Breast epithelium (tissue), 3 donors: ENCODE measurements at regions not wholly inside any gene's neighbourhood (a gene's known extent, or its start where the extent isn't known, plus 50 kb on each side); places are given as distances from the start of the nearest gene placed in this dataset.

Source experiments
- POLR2AphosphoS5 ChIP-seq, 3 donors: sonication (generic); formaldehyde crosslinking; IDR thresholded peaks; one replicate each; pipeline ENCODE4 v1.6.1; 2017; ENCODE audit warnings: antibody characterized with exemption in 3 of 3
- TF ChIP-seq, protein P1 (sequence below), 3 donors: fragments of 450-650 bp; IDR thresholded peaks; one replicate each; pipeline ENCODE4 v1.5.1; 2016 to 2017; ENCODE audit warnings: antibody characterized with exemption in 3 of 3, mild to moderate bottlenecking in 3 of 3, moderate library complexity in 3 of 3

DNA sequence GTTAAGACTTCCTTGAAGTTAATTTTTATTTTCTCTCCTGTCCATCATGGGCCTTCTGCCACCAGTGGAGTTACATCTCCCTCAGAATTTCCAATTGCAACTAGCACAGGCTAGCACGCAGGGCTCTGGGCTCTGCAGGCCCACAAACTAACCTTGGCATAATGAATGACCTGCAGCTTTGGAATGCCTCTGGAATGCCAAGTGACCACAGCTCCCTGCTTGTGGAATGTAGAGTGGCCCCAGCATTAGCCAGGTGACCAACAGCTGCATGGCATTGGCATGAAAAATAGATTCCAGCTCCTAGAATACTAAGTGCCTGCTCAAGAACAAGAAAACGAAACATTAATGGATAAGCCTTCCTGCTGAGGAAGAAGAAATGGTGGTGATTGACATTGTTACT is 726.1 kb downstream of the BRINP1 start:
- TF ChIP-seq, protein P1, sequence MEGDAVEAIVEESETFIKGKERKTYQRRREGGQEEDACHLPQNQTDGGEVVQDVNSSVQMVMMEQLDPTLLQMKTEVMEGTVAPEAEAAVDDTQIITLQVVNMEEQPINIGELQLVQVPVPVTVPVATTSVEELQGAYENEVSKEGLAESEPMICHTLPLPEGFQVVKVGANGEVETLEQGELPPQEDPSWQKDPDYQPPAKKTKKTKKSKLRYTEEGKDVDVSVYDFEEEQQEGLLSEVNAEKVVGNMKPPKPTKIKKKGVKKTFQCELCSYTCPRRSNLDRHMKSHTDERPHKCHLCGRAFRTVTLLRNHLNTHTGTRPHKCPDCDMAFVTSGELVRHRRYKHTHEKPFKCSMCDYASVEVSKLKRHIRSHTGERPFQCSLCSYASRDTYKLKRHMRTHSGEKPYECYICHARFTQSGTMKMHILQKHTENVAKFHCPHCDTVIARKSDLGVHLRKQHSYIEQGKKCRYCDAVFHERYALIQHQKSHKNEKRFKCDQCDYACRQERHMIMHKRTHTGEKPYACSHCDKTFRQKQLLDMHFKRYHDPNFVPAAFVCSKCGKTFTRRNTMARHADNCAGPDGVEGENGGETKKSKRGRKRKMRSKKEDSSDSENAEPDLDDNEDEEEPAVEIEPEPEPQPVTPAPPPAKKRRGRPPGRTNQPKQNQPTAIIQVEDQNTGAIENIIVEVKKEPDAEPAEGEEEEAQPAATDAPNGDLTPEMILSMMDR (IDR thresholded peaks at IDR 0.05) = no peak
- no peak for TF ChIP-seq POLR2AphosphoS5 (IDR thresholded peaks at IDR 0.05)
